Uterus (tissue), 2 donors: ENCODE measurements at regions not wholly inside any gene's neighbourhood (a gene's known extent, or its start where the extent isn't known, plus 50 kb on each side); places are given as distances from the start of the nearest gene placed in this dataset.

Experiments used
- CTCF ChIP-seq, 4 experiments: fragments of 200-600 bp in 2 of 4; fragments of 450-650 bp in 2 of 4; sonication (generic) in 2 of 4; IDR thresholded peaks; one replicate each; pipeline ENCODE4 v1.5.1; 2016 to 2019; ENCODE audit warnings: antibody characterized with exemption in 4 of 4, mild to moderate bottlenecking in 2 of 4, moderate library complexity in 1 of 4
- POLR2A ChIP-seq, 2 donors: fragments of 450-650 bp; IDR thresholded peaks; one replicate each; pipeline ENCODE4 v1.6.1; 2016; ENCODE audit warnings: antibody characterized with exemption in 2 of 2, mild to moderate bottlenecking in 1 of 2, moderate library complexity in 1 of 2

- TF ChIP-seq CTCF (IDR thresholded peaks at IDR 0.05) (no peak), POLR2A (IDR thresholded peaks at IDR 0.05) (no peak)
These were observed 155.1 kb downstream of the ZNF22 start for GRCh38 chr10:45155784-45156183.
